ENCODE measurements at regions not wholly inside any gene's neighbourhood (a gene's known extent, or its start where the extent isn't known, plus 50 kb on each side); places are given as distances from the start of the nearest gene placed in this dataset.
"Not testable (repeated sequence)": the region's sequence is repeated elsewhere in the genome, so short reads cannot be mapped to it uniquely, and the experiment has no call there.

GRCh38 chr12:69039911-69040310, 106.9 kb upstream of the CPM start:
- H3K4me1 Mint-ChIP-seq (ENCODE audit: low read depth) = peaks cover 2% of the 10 kb centered on the region
- DNase-seq (ENCODE audit: low spot score) = no peak
- no peak overlapping the region for H3K27ac Mint-ChIP-seq
- intact Hi-C loops (cut with micrococcal nuclease) = no loop called here
- no peaks in the 10 kb centered on the region for H3K9me3 Mint-ChIP-seq
- no peaks in the 10 kb centered on the region for H3K27me3 Mint-ChIP-seq (ENCODE audit: insufficient read depth)
- no peak overlapping the region for H3K4me3 Mint-ChIP-seq
- no peaks in the 10 kb centered on the region for H3K36me3 Mint-ChIP-seq (ENCODE audit: low read depth)

GRCh38 chr12:69042557-69042956, 109.6 kb upstream of the CPM start:
- no peaks in the 10 kb centered on the region for H3K27me3 Mint-ChIP-seq (ENCODE audit: insufficient read depth)
- H3K4me1 Mint-ChIP-seq (ENCODE audit: low read depth) = peaks cover 5% of the 10 kb centered on the region
- no peak for DNase-seq (ENCODE audit: low spot score)
- H3K36me3 Mint-ChIP-seq (ENCODE audit: low read depth) = no peaks in the 10 kb centered on the region
- no peak overlapping the region for H3K4me3 Mint-ChIP-seq
- no peaks in the 10 kb centered on the region for H3K9me3 Mint-ChIP-seq
- intact Hi-C loops (cut with micrococcal nuclease) = no loop called here
- no peak overlapping the region for H3K27ac Mint-ChIP-seq

DNA sequence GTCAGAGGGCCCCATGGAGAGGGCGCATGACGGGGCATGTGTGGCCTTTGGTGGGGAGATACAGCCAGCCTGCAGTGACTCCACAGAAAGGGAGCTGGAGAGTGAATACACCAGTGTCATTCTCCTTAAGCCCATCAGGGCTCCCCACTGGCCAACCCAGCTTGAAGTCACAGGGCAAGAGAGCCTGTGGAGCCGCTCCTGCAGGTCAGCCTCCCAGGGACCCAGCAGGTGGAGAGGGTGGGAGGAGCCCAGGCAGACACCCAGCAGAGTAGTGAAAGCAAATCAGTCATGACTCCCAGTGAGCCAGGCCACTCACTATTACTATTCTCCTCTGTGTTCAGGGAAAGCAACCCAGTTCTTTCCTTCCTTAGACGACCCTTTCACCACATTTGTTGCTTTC, 110.0 kb upstream of the CPM start:
- intact Hi-C loops (cut with micrococcal nuclease) = no loop called here
- no peak for DNase-seq (ENCODE audit: low spot score)
- Mint-ChIP-seq H3K4me3 (no peak overlapping the region), H3K4me1 (ENCODE audit: low read depth) (peaks cover 5% of the 10 kb centered on the region), H3K27ac (no peak overlapping the region), H3K27me3 (ENCODE audit: insufficient read depth) (no peaks in the 10 kb centered on the region), H3K9me3 (no peaks in the 10 kb centered on the region), H3K36me3 (ENCODE audit: low read depth) (no peaks in the 10 kb centered on the region)

DNA sequence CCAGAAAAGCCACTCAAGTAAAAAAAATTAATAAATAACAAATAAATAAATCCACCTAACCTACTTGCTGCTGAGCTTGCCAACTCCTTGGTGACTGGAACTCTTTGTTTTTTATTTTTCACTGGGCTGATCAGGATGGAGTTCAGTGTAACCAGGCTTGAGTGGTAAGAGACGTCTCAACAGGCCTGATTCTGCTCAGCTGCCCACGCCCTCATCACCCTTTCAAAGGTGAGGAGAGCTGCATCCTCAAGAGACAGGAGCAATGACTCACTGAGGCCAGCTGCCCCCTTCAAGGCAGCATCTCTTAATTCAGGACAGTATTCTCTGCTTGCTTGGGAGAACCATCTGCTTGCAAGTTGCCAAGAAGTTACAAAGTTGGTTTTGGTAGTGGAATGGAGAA, 111.9 kb upstream of the CPM start:
- intact Hi-C loops (cut with micrococcal nuclease) = no loop called here
- no peak overlapping the region for H3K27ac Mint-ChIP-seq
- H3K36me3 Mint-ChIP-seq (ENCODE audit: low read depth) = no peaks in the 10 kb centered on the region
- no peak for DNase-seq (ENCODE audit: low spot score)
- H3K27me3 Mint-ChIP-seq (ENCODE audit: insufficient read depth) = no peaks in the 10 kb centered on the region
- H3K9me3 Mint-ChIP-seq = peaks cover 8% of the 10 kb centered on the region
- peaks cover 5% of the 10 kb centered on the region for H3K4me1 Mint-ChIP-seq (ENCODE audit: low read depth)
- H3K4me3 Mint-ChIP-seq = no peak overlapping the region

DNA sequence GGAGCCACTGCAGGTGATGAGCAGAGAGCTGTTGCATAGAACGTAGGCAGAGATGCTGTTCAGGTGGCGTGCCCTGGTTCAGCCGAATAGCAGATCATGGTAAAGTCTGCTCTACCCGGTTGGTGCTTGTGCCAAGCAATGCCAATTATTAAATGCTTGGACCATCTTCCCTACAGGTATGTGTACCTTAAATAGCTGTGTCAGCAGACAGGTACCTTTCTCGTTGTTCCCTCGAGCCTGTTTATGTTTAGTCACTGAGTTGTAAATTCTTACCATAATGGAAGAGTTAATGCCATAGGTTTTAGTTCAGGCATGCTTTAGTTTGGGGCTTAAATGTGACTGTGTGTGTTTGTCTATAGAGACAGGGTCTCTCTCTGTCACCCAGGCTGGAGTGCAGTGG, 112.5 kb upstream of the CPM start:
- Mint-ChIP-seq H3K27ac (no peak overlapping the region), H3K4me1 (ENCODE audit: low read depth) (peaks cover 5% of the 10 kb centered on the region), H3K4me3 (no peak overlapping the region), H3K27me3 (ENCODE audit: insufficient read depth) (no peaks in the 10 kb centered on the region), H3K36me3 (ENCODE audit: low read depth) (no peaks in the 10 kb centered on the region), H3K9me3 (peaks cover 8% of the 10 kb centered on the region)
- DNase-seq (ENCODE audit: low spot score) = no peak
- intact Hi-C loops (cut with micrococcal nuclease) = no loop called here

- Mint-ChIP-seq H3K36me3 (ENCODE audit: low read depth) (no peaks in the 10 kb centered on the region), H3K27me3 (ENCODE audit: insufficient read depth) (no peaks in the 10 kb centered on the region), H3K4me1 (ENCODE audit: low read depth) (peaks cover 5% of the 10 kb centered on the region), H3K9me3 (peaks cover 8% of the 10 kb centered on the region), H3K4me3 (no peak overlapping the region), H3K27ac (no peak overlapping the region)
- DNase-seq (ENCODE audit: low spot score) = no peak
- intact Hi-C loops (cut with micrococcal nuclease) = no loop called here
These were observed 113.4 kb upstream of the CPM start for GRCh38 chr12:69046363-69046762.

GRCh38 chr12:69046920-69047319, 113.9 kb upstream of the CPM start:
- no peaks in the 10 kb centered on the region for H3K36me3 Mint-ChIP-seq (ENCODE audit: low read depth)
- H3K9me3 Mint-ChIP-seq = peaks cover 8% of the 10 kb centered on the region
- H3K4me1 Mint-ChIP-seq (ENCODE audit: low read depth) = peaks cover 5% of the 10 kb centered on the region
- intact Hi-C loops (cut with micrococcal nuclease) = no loop called here
- H3K4me3 Mint-ChIP-seq = no peak overlapping the region
- H3K27ac Mint-ChIP-seq = no peak overlapping the region
- H3K27me3 Mint-ChIP-seq (ENCODE audit: insufficient read depth) = no peaks in the 10 kb centered on the region
- no peak for DNase-seq (ENCODE audit: low spot score)

DNA sequence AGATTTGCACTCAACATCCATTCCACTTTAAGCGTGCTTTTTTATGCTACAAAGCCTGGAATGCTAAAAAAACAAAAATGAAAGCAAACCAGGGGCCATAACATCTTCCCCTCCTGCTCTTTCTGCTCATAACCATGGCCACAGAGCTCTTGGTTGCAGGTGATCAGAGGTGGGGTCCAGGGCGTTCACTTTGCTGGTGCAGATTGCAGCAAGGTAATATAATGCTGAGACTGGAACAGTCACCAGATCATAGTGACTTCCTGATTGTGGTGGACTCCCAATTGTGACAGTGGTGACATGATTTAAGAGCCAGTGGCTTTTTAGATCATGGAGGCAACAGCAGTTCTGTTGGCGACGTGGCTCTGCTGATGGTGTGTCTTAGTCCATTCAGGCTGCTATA, 115.0 kb upstream of the CPM start:
- Mint-ChIP-seq H3K27ac (no peak overlapping the region), H3K9me3 (peaks cover 8% of the 10 kb centered on the region), H3K4me1 (ENCODE audit: low read depth) (peaks cover 14% of the 10 kb centered on the region), H3K36me3 (ENCODE audit: low read depth) (no peaks in the 10 kb centered on the region), H3K27me3 (ENCODE audit: insufficient read depth) (no peaks in the 10 kb centered on the region), H3K4me3 (no peak overlapping the region)
- no peak for DNase-seq (ENCODE audit: low spot score)
- intact Hi-C loops (cut with micrococcal nuclease) = no loop called here

- H3K27ac Mint-ChIP-seq; H3K36me3 Mint-ChIP-seq (ENCODE audit: low read depth); intact Hi-C loops (cut with micrococcal nuclease); H3K4me3 Mint-ChIP-seq; DNase-seq (ENCODE audit: low spot score); H3K27me3 Mint-ChIP-seq (ENCODE audit: insufficient read depth); H3K9me3 Mint-ChIP-seq: not testable (repeated sequence)
- H3K4me1 Mint-ChIP-seq (ENCODE audit: low read depth) = peaks cover 28% of the 10 kb centered on the region
These were observed 116.9 kb upstream of the CPM start for GRCh38 chr12:69049855-69050254.

- no peak overlapping the region for H3K4me3 Mint-ChIP-seq
- peak; percentile 21 for DNase-seq (ENCODE audit: low spot score)
- intact Hi-C loops (cut with micrococcal nuclease) = loop anchor here (1.0 kb wide), 1 partner anchor 90 kb away; no protein-coding TSS in a partner anchor
- H3K9me3 Mint-ChIP-seq = peaks cover 8% of the 10 kb centered on the region
- H3K4me1 Mint-ChIP-seq (ENCODE audit: low read depth) = peaks cover 40% of the 10 kb centered on the region
- H3K27me3 Mint-ChIP-seq (ENCODE audit: insufficient read depth) = no peaks in the 10 kb centered on the region
- H3K27ac Mint-ChIP-seq = peak overlapping the region; percentile 62
- H3K36me3 Mint-ChIP-seq (ENCODE audit: low read depth) = peaks cover 2% of the 10 kb centered on the region
These were observed 119.8 kb upstream of the CPM start for GRCh38 chr12:69052613-69053408.

- Mint-ChIP-seq H3K4me1 (ENCODE audit: low read depth) (peaks cover 52% of the 10 kb centered on the region), H3K4me3 (peak overlapping the region; percentile 2), H3K9me3 (peaks cover 2% of the 10 kb centered on the region), H3K27ac (no peak overlapping the region), H3K36me3 (ENCODE audit: low read depth) (peaks cover 2% of the 10 kb centered on the region), H3K27me3 (ENCODE audit: insufficient read depth) (no peaks in the 10 kb centered on the region)
- no peak for DNase-seq (ENCODE audit: low spot score)
- intact Hi-C loops (cut with micrococcal nuclease) = loop anchor here (5.0 kb wide), 1 partner anchor 47 kb away; no protein-coding TSS in a partner anchor
These were observed 121.5 kb upstream of the CPM start for GRCh38 chr12:69054343-69055056.

DNA sequence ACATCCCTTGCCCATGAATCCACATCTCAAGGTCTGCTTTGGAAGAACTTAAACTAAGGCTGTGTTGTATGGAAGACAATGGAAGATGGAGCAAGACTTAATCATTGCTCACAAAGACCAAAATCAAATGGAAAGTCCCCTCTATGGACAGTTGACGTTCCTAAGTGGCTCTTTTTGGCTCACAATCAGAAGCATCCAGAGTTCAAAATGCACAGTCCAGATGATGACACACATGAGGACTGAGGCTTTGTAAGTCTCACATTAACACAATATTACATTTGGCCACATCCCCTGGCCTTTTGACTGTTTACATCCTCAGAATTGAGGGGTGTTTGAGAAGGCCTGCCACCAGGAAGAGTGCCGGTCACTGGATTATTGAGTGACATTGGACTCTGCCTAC, 122.3 kb upstream of the CPM start:
- Mint-ChIP-seq H3K4me1 (ENCODE audit: low read depth) (peaks cover 55% of the 10 kb centered on the region), H3K4me3 (no peak overlapping the region), H3K9me3 (no peaks in the 10 kb centered on the region), H3K36me3 (ENCODE audit: low read depth) (peaks cover 2% of the 10 kb centered on the region), H3K27me3 (ENCODE audit: insufficient read depth) (no peaks in the 10 kb centered on the region), H3K27ac (no peak overlapping the region)
- DNase-seq (ENCODE audit: low spot score) = no peak
- intact Hi-C loops (cut with micrococcal nuclease) = loop anchor here (5.0 kb wide), 1 partner anchor 48 kb away; no protein-coding TSS in a partner anchor

DNA sequence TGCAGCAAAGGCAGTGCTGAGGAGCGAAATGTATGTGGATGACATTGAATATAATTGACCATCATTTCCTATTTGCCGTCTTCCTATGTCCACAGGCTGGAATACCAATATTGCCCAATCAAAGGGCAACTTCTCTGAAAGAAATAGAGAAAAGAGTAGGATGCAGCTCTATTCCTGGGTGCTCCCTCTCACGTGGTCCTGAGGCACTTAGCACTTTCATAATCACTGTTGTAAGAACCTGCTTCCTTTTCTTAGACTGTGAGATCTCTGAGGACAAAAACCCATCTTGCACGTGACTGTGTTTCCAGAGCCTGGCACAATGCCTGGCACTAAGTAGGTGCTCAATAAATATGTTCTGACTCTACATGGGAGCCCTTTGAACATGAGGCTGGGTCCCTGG, 122.7 kb upstream of the CPM start:
- intact Hi-C loops (cut with micrococcal nuclease) = loop anchor here (5.0 kb wide), 1 partner anchor 48 kb away; no protein-coding TSS in a partner anchor
- Mint-ChIP-seq H3K4me1 (ENCODE audit: low read depth) (peaks cover 56% of the 10 kb centered on the region), H3K27ac (peak overlapping the region; percentile 56), H3K36me3 (ENCODE audit: low read depth) (peaks cover 2% of the 10 kb centered on the region), H3K9me3 (no peaks in the 10 kb centered on the region), H3K4me3 (no peak overlapping the region), H3K27me3 (ENCODE audit: insufficient read depth) (no peaks in the 10 kb centered on the region)
- no peak for DNase-seq (ENCODE audit: low spot score)
